ENCODE measurements at regions not wholly inside any gene's neighbourhood (a gene's known extent, or its start where the extent isn't known, plus 50 kb on each side); places are given as distances from the start of the nearest gene placed in this dataset.
A peak's percentile ranks its signal among the peaks of the same experiment; 100 is the strongest.

DNA sequence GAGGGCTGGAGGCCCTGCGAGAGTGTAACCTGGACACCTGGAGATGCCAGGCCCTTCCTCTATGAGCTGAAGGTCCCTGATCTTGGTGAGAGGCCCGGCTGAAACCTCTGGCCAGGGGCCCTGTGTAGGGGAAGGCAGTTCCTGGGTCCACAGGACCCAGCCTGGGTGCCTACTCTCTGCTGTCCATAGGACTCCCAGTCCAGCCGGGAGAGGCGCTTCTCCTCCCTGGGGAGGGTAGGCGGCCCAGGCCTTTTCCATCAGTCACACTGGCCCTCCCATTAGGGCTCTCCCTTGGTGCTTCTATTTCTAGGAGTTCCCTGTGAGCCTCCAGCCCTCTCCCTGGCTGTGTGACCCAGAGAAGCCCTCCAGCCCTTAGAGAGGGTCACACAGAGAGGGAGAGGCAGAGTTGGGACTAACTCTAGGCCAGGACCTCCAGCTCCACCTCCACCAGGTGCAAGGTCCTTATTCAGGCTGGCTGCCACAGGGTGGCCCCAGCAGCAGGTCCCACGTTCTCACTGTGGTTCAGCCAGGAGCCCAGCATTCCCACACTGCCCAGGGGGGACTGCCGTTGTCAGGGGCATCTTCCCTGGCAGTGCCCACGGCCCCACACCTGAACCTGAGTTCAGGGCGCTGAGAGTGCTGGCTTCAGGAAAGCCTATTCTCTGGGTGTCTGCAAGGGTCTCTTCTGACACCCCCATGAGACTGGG is 146.8 kb downstream of the SMAD6 start:
- DNase-seq = no peak

GRCh38 chr15:66849393-66849745 is 147.3 kb downstream of the SMAD6 start:
- no peak for DNase-seq

DNA sequence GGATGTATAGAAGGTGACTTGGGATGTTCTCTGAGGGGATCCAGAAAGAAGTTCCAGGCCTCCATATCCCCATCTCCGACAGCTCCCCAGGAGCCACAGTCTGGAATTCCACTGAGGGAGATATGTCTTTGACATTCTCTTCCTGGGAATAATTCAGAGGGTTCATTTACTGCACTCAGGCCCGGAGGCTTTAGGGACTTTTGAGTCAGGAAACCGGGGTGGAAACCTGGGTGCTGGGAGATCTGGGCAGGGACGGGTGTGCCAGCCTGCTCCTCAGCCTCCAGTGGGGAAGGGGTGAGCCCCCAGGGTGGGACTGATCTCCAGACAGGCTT is 147.7 kb downstream of the SMAD6 start:
- DNase-seq = no peak

- no peak for DNase-seq
These were observed 148.3 kb downstream of the SMAD6 start for GRCh38 chr15:66850078-66850991.

DNA sequence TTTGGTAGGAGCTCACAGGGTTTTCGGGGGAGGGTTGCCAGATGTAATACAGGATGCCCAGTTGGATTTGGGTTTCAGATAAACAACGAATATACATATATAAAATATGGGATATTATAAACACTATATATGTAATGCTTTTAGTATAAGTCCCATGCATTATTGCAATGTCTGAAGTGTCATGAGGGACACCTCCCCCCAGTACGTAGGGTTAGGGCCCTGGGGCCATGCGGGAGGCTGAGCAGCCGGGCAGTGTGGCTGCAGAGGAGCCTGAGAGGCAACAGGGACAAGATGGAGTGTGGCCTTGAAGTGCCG is 148.9 kb downstream of the SMAD6 start:
- DNase-seq = no peak

GRCh38 chr15:66851311-66852063 is 149.5 kb downstream of the SMAD6 start:
- DNase-seq = peak; percentile 78

DNA sequence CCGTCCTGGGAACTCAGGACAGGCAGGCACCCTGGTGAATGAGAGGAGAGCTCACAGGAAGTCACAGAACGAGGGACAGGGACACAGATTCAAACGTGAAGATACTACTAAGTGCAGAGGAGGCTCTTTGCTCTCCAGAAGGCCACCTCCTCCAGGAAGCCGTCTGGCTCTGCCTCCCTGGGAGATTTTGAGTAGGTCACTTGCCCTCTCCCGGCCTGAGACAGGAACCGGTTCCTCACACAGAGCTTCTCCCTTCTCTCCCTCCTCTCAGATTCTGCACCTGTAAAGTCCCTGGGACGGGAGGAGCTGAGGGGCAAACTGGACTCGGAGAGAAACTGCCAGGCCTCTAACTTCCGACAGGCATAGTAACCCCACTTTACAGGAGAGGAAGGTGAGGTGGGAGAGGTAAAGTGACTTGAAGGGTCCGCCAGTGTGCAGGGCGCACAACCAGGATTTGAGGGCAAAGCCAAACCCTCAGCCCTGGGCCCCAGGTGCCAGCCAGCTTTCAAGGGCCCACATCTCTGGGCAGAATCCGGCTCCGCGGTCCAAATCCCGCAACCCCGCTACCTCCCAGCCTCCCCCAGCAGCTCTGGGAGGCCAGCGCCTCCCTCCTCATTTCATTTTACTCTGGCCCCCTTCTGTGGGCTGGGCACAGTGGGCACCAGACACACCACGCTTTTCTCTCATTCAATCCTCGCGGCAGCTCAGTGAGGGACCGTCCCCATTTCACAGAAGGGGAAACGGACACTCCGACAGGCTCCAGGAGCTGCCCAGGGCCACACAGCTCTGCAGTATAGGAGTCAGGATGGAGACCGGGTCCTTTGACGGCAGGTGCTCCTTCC is 150.2 kb downstream of the SMAD6 start:
- DNase-seq = no peak

GRCh38 chr15:66854012-66854965 is 152.3 kb downstream of the SMAD6 start:
- DNase-seq = no peak

DNA sequence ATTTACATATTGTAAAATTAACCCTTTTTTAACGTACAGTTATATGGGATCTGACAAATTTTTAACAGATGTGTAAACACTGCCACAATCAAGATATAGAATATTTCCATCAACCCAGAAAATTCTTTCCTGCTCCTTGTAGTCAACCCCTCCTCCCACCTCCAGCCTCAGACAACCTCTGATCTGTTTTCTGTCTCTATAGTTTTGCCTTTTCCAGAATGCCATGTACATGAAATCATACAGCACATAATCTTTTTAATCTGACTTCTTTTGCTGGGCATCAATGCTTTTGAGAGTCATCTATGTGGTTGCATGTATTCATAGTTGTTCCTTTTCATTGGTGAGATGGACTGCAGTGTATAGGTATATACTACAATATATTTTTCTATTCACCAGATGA is 153.0 kb downstream of the SMAD6 start:
- peak; percentile 33 for DNase-seq

DNA sequence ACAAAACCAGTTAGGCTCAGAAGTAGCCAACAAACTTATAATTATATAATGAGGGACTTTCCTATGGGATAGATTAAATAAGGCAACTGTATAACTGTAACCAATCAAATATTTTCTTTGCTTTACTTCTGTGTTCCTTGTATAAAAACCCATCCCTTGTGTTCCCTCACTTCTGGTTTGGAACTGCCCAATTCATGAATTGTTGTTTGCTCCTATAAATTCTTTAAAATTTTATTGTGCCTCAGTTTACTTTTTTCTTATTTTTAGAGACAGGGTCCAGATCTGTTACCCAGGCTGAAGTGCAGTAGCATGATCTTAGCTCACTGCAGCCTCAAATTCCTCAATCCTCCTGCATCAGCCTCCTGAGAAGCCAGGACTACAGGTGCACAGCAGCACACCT is 155.7 kb downstream of the SMAD6 start:
- no peak for DNase-seq

DNA sequence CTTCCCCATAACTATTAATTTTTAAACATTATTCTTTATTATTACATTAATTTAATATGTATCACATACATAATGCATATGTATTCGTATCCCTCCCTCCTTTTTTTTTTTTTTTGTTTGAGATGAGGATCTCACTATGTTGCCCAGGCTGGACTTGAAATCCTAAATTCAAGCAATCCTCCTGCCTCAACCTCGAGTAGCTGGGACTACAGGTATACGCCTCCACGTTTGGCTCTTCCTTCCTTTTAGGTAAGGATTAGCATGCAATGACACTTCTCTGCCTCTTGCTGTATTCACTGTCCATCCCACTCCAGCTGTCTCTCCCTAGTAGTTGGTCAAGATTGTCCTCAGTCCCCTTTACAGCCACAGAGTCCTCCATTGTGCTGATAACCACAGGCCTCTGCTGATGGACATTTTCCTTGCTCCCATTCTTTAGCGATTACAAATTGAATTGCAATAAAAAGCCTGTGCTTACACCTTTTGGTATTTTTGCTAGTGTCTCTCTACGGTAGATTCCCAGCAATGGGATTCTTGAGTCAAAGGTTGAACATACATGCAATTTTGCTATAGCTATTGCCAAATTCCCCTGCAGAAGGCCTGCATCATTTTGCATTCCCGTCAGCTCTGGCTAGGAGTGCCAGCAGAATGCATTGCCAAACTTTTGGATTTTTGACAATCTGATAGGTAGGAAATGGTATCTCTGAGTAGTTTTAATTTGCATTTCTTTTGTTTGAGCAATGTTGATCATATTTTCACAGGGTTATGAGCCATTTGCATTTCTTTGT is 156.6 kb downstream of the SMAD6 start:
- DNase-seq = no peak

GRCh38 chr15:66859688-66860253 is 157.7 kb downstream of the SMAD6 start:
- no peak for DNase-seq

DNA sequence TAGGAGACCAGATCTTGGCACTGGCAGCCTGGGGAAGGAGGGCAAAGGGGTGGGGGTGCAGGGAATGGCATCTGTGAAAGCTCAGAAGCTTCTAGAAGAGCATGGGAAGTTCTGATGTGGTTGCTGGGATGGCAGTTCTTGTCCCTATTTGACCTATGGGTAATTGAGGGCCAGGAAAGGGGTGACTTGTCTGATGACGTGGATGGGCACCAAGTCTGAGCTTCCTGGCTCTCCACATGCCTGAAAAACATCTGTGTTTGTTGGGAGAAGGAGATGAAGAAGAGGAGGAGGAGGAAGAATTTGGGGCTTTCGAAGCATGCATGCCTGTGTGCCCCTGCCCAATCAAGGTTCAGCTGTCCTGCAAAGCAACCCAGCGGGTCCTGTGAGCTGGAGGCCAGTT is 158.8 kb downstream of the SMAD6 start:
- DNase-seq = no peak

GRCh38 chr15:66862111-66862939 is 160.3 kb downstream of the SMAD6 start:
- DNase-seq = no peak

DNA sequence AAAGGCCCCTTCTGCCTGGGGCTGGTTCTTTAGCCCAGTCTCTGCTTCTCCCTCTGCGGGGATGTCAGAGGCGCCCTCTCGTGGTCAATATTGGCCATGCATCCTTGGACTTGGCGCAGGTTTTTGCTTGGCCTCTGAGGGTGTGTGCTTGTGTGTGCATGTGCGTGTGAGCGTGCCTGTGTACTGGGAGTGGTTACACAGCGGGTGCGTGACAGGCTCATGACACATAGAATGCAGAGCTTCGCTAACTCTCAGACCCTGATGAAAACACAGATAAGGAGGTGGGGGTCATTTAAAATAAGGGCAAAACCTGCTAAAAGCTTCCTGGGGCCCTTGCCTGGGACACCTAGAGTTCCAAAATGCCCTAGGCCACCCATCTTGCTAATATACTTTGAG is 160.9 kb downstream of the SMAD6 start:
- DNase-seq = peak; percentile 83

GRCh38 chr15:66863390-66864085 is 161.5 kb downstream of the SMAD6 start:
- no peak for DNase-seq

DNA sequence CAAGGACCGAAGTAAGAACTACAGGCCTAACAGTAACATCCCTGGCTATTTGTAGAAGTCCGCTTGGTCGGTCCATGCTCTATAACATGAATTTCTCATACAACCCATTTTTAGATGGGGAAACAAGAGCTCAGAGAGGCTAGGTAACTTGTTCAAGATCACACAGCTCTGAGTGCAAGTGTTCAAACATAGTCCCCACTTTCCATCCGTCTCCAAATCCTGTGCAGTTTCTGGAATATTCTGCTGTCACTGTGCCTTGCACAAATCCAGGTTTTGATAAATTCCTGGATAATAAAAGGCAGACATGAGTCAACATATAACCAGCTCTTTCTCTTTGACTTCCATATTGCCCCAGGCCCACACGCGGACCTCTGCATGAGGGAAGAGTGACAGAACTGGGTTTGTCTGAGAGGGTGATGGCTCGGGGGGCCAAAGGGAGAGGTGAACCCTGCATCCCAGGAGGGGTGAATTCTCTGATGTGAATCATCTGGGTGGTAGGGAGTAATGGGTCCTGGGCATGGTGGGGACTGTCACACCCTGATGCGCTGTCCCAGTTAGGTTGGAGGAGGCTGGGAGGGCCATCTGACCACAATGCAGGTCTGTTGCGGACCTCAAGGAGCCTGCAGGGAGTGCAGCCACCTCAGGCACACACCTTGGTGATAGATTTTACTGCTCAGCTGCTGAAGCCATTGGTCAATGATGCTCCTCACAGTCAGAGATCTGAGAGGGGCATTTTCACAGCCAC is 162.2 kb downstream of the SMAD6 start:
- DNase-seq = no peak

DNA sequence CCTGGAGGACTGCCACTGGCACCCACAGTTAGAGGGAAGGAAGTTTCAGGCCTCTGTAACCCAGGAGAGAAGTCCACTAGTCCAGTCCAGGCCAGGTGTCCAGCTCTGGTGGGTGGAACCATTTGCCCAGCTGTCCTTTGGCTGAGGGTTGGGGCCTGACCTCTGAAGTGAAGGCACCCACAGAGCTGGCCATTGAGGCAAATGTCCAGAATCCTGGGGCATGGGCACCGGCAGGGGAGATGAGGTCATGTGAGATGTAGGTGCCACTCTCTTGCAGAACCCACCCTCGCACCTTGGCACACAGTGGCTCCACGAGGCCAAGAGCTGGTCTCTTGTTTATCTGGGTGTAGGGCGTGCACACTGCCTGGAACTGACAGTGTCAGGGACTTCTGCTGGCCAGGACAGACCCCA is 162.8 kb downstream of the SMAD6 start:
- DNase-seq = no peak

Data from fibroblast of skin of abdomen (primary cell).